ENCODE measurements at regions not wholly inside any gene's neighbourhood (a gene's known extent, or its start where the extent isn't known, plus 50 kb on each side); places are given as distances from the start of the nearest gene placed in this dataset.

DNA sequence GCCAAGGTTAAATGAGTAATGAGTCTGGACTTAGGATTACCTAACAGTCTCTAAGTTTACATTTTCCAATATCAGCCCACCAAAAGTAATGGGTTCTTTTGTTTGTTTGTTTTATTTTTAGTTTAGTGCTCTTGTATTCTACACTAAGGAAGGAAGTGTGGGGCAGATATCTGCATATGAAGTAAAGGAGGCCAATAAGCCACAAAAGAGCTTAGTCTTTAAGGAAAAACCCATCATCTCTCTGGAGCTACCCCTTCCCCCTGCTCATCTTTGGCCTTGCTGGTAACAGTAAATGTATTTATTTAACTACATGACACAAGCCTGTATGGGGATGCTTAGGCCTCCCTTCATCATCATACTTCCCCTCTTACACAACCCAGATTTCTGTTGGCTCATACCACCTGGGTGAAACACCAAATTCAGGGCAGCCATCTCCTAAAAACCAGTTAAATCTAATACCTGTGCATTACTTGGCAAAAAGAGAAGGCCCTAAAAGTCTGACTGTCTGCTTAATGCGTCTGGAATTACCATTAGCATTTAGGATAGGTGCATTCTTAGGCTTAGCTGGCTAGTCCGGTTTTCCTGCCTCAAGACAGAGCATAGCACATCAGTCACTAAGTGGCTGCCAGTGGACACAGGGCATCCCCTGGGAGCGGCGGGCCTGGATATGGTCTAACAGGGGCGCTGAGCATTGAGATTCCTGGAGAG lies 96.8 kb upstream of the ADGRL2 start (continued):
- TF ChIP-seq, protein P1, sequence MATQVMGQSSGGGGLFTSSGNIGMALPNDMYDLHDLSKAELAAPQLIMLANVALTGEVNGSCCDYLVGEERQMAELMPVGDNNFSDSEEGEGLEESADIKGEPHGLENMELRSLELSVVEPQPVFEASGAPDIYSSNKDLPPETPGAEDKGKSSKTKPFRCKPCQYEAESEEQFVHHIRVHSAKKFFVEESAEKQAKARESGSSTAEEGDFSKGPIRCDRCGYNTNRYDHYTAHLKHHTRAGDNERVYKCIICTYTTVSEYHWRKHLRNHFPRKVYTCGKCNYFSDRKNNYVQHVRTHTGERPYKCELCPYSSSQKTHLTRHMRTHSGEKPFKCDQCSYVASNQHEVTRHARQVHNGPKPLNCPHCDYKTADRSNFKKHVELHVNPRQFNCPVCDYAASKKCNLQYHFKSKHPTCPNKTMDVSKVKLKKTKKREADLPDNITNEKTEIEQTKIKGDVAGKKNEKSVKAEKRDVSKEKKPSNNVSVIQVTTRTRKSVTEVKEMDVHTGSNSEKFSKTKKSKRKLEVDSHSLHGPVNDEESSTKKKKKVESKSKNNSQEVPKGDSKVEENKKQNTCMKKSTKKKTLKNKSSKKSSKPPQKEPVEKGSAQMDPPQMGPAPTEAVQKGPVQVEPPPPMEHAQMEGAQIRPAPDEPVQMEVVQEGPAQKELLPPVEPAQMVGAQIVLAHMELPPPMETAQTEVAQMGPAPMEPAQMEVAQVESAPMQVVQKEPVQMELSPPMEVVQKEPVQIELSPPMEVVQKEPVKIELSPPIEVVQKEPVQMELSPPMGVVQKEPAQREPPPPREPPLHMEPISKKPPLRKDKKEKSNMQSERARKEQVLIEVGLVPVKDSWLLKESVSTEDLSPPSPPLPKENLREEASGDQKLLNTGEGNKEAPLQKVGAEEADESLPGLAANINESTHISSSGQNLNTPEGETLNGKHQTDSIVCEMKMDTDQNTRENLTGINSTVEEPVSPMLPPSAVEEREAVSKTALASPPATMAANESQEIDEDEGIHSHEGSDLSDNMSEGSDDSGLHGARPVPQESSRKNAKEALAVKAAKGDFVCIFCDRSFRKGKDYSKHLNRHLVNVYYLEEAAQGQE (IDR thresholded peaks at IDR 0.05): no peak
- TF ChIP-seq HNF4A (conservative IDR thresholded peaks at IDR 0.05): no peak
- TF ChIP-seq FOXA1 (IDR thresholded peaks at IDR 0.05): no peak
- no peak for TF ChIP-seq GABPA (IDR thresholded peaks at IDR 0.05 in 1 of 2, conservative IDR thresholded peaks at IDR 0.05 in 1 of 2)
- TF ChIP-seq FOXA2 (IDR thresholded peaks at IDR 0.05): no peak

DNA sequence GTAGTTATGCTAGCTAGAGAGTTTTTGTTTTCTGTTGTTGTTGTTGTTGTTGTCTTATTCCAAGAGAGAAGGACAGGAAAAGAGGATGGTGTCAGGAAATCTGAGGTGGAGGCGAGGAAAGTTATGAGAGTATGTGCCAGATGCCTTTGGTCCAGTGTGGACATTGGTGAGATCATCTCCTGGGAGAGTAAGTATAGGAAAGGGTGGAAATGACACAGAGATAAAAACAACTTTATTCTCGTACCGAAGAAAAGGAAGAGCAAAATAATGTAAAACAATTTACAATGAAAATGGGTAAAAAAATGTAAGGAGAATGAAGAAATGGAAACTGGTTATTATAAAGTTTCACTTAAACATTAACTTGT lies 97.4 kb upstream of the ADGRL2 start:
- no peaks in the 10 kb centered on the region for H3K27me3 ChIP-seq (ENCODE audit: control insufficient read depth in 4 of 4, insufficient read depth in 4 of 4, low read length in 3 of 4)
- TF ChIP-seq JUND (IDR thresholded peaks at IDR 0.05) (no peak), HNF4A (conservative IDR thresholded peaks at IDR 0.05) (no peak), SP1 (IDR thresholded peaks at IDR 0.05) (no peak)
- no peak overlapping the region for H3K9ac ChIP-seq (ENCODE audit: low read depth in 1 of 2, low read length in 2 of 2)
- no peak overlapping the region for H3K4me3 ChIP-seq (ENCODE audit: low read depth in 1 of 3, low read length in 3 of 3)
- 76% methylated on average over 3 of the region's 3 CpGs for WGBS
- H3K36me3 ChIP-seq (ENCODE audit: control insufficient read depth in 4 of 4, insufficient read depth in 3 of 4, low read depth in 1 of 4, low read length in 3 of 4): peaks cover 0 to 2% (median 0%) of the 10 kb centered on the region in 4 donors
- no peaks in the 10 kb centered on the region for H3K4me1 ChIP-seq (ENCODE audit: control insufficient read depth in 4 of 4, insufficient read depth in 4 of 4, low read length in 3 of 4)
- H3K27ac ChIP-seq (ENCODE audit: low read depth in 1 of 2, low read length in 2 of 2): no peak overlapping the region
- no peak for DNase-seq (ENCODE audit: low spot score)
- no peaks in the 10 kb centered on the region for H3K9me3 ChIP-seq (ENCODE audit: control insufficient read depth in 4 of 4, low read length in 3 of 4)

GRCh38 chr1:81702903-81703302 lies 97.8 kb upstream of the ADGRL2 start:
- H3K9me3 ChIP-seq (ENCODE audit: control insufficient read depth in 4 of 4, low read length in 3 of 4): no peaks in the 10 kb centered on the region
- WGBS: 85% methylated on average over 4 of the region's 4 CpGs
- H3K9ac ChIP-seq (ENCODE audit: low read depth in 1 of 2, low read length in 2 of 2): no peak overlapping the region

More at GRCh38 chr1:81702903-81703302, 97.8 kb upstream of the ADGRL2 start:
- Histone ChIP-seq H3K27ac (ENCODE audit: low read depth in 1 of 2, low read length in 2 of 2) (no peak overlapping the region), H3K4me1 (ENCODE audit: control insufficient read depth in 4 of 4, insufficient read depth in 4 of 4, low read length in 3 of 4) (no peaks in the 10 kb centered on the region), H3K36me3 (ENCODE audit: control insufficient read depth in 4 of 4, insufficient read depth in 3 of 4, low read depth in 1 of 4, low read length in 3 of 4) (peaks cover 0 to 2% (median 0%) of the 10 kb centered on the region in 4 donors), H3K4me3 (ENCODE audit: low read depth in 1 of 3, low read length in 3 of 3) (no peak overlapping the region), H3K27me3 (ENCODE audit: control insufficient read depth in 4 of 4, insufficient read depth in 4 of 4, low read length in 3 of 4) (no peaks in the 10 kb centered on the region)
- TF ChIP-seq, protein P2, sequence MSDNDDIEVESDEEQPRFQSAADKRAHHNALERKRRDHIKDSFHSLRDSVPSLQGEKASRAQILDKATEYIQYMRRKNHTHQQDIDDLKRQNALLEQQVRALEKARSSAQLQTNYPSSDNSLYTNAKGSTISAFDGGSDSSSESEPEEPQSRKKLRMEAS (IDR thresholded peaks at IDR 0.05): no peak
- TF ChIP-seq HNF4A (conservative IDR thresholded peaks at IDR 0.05) (no peak), JUND (IDR thresholded peaks at IDR 0.05) (no peak), RAD21 (IDR thresholded peaks at IDR 0.05) (no peak), TAF1 (conservative IDR thresholded peaks at IDR 0.05) (no peak), NR2F2 (IDR thresholded peaks at IDR 0.05) (no peak), HNF4G (IDR thresholded peaks at IDR 0.05) (no peak), CTCF (IDR thresholded peaks at IDR 0.05; ENCODE audit: low read depth, low read length, missing input control) (no peak), GABPA (IDR thresholded peaks at IDR 0.05 in 1 of 2, conservative IDR thresholded peaks at IDR 0.05 in 1 of 2) (no peak), RXRA (IDR thresholded peaks at IDR 0.05) (no peak), SP1 (IDR thresholded peaks at IDR 0.05) (no peak), FOXA1 (IDR thresholded peaks at IDR 0.05) (no peak), FOXA2 (IDR thresholded peaks at IDR 0.05) (no peak), YY1 (IDR thresholded peaks at IDR 0.05) (no peak), ZBTB33 (IDR thresholded peaks at IDR 0.05) (no peak), EGR1 (IDR thresholded peaks at IDR 0.05; ENCODE audit: low read depth in 2 of 2) (no peak)
- TF ChIP-seq, protein P3, sequence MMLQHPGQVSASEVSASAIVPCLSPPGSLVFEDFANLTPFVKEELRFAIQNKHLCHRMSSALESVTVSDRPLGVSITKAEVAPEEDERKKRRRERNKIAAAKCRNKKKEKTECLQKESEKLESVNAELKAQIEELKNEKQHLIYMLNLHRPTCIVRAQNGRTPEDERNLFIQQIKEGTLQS (IDR thresholded peaks at IDR 0.05): no peak
- TF ChIP-seq, protein P1 (IDR thresholded peaks at IDR 0.05): no peak
- no peak for DNase-seq (ENCODE audit: low spot score)

Measured in liver (tissue), 8 donors.